IMR-90 (cell line): ENCODE measurements at regions not wholly inside any gene's neighbourhood (a gene's known extent, or its start where the extent isn't known, plus 50 kb on each side); places are given as distances from the start of the nearest gene placed in this dataset.

Experiments
- ATAC-seq: fragments of 200-7000 bp; cut with Tn5 transposase; 2 replicates; pipeline ENCODE4 v1.9.1; 2020; ENCODE audit warnings: low read depth, mild to moderate bottlenecking, moderate library complexity
- BruUV-seq: library from RNA; stranded (reverse); fragments of 400-500 nt; replicated peaks from 2 replicates; lab custom pipeline; 2021; lab: Mats Ljungman, UMichigan
- CTCF ChIA-PET: fragments of 300-600 bp; formaldehyde crosslinking; extraction: SDS; loops from one replicate; lab custom pipeline; 2021; ENCODE audit warnings: antibody characterized with exemption; lab: Yijun Ruan, JAX
- POLR2A ChIA-PET: fragments of 300-600 bp; sonication (Branson Sonifier 250); formaldehyde crosslinking; loops from one replicate; lab custom pipeline; 2022; ENCODE audit warnings: antibody characterized with exemption; ENCODE audit not compliant: unreplicated experiment; lab: Charles Lee
- DNase-seq: peaks from one replicate; pipeline ENCODE4 v3.0.0; 2013
- H2AFZ ChIP-seq: replicated peaks from 2 replicates; pipeline ENCODE3; 2013; ENCODE audit warnings: low read length, mild to moderate bottlenecking; ENCODE audit not compliant: poor library complexity
- H2AK5ac ChIP-seq: 2 replicates; pipeline ENCODE4 v1.6.1; 2013; ENCODE audit warnings: low read depth, low read length, inconsistent platforms
- H2AK9ac ChIP-seq: replicated peaks from 2 replicates; pipeline ENCODE3; 2013; ENCODE audit warnings: mild to moderate bottlenecking, low read depth, low read length, moderate library complexity; ENCODE audit not compliant: poor library complexity
- H2BK120ac ChIP-seq: 2 replicates; pipeline ENCODE4 v1.6.1; 2013; ENCODE audit warnings: low read depth, low read length, inconsistent platforms
- H2BK15ac ChIP-seq: 3 replicates; pipeline ENCODE4 v1.6.1; 2013; ENCODE audit warnings: low read depth, low read length, inconsistent platforms
- H2BK20ac ChIP-seq: 2 replicates; pipeline ENCODE4 v1.6.1; 2013; ENCODE audit warnings: low read depth, mild to moderate bottlenecking, inconsistent platforms, low read length, moderate library complexity
- H2BK5ac ChIP-seq: 2 replicates; pipeline ENCODE4 v1.6.1; 2013; ENCODE audit warnings: mild to moderate bottlenecking, low read depth, low read length, inconsistent platforms; ENCODE audit not compliant: poor library complexity, severe bottlenecking
- H3K14ac ChIP-seq: replicated peaks from 2 replicates; pipeline ENCODE4 v1.6.1; 2013; ENCODE audit warnings: low read depth, low read length, inconsistent platforms
- H3K18ac ChIP-seq: 2 replicates; pipeline ENCODE4 v1.6.1; 2013; ENCODE audit warnings: low read depth, low read length, control low read depth
- H3K23ac ChIP-seq: 2 replicates; pipeline ENCODE4 v1.6.1; 2013; ENCODE audit warnings: low read depth, low read length, inconsistent platforms
- H3K27ac ChIP-seq: 2 replicates; pipeline ENCODE4 v1.5.1; 2013; ENCODE audit warnings: mild to moderate bottlenecking, control low read depth, low read length; ENCODE audit not compliant: insufficient read depth
- H3K27me3 ChIP-seq: 2 replicates; pipeline ENCODE4 v1.6.1; 2013; ENCODE audit warnings: low read length; ENCODE audit not compliant: control insufficient read depth, insufficient read depth
- H3K36me3 ChIP-seq: 2 replicates; pipeline ENCODE4 v1.6.1; 2013; ENCODE audit warnings: low read length, mixed read lengths; ENCODE audit not compliant: control insufficient read depth, insufficient read depth
- H3K4ac ChIP-seq: 2 replicates; pipeline ENCODE4 v1.6.1; 2013; ENCODE audit warnings: low read depth, low read length, inconsistent platforms
- H3K4me1 ChIP-seq: 2 replicates; pipeline ENCODE4 v1.6.1; 2013; ENCODE audit warnings: low read length, mixed read lengths; ENCODE audit not compliant: control insufficient read depth, insufficient read depth
- H3K4me2 ChIP-seq: 2 replicates; pipeline ENCODE4 v1.6.1; 2013; ENCODE audit warnings: low read depth, mild to moderate bottlenecking, control low read depth, low read length, moderate library complexity
- H3K4me3 ChIP-seq: 2 replicates; pipeline ENCODE4 v1.5.1; 2013; ENCODE audit warnings: low read depth, mild to moderate bottlenecking, control low read depth, low read length, moderate library complexity; ENCODE audit not compliant: insufficient read depth
- H3K56ac ChIP-seq: 2 replicates; pipeline ENCODE4 v1.6.1; 2013; ENCODE audit warnings: low read length, inconsistent platforms; ENCODE audit not compliant: insufficient read depth; ENCODE audit errors: extremely low read depth
- H3K79me1 ChIP-seq, 2 experiments: 2 replicates each; pipeline ENCODE4 v1.6.1; 2013; ENCODE audit warnings: low read length in 2 of 2, inconsistent platforms in 1 of 2, low read depth in 1 of 2
- H3K9ac ChIP-seq: 2 replicates; pipeline ENCODE4 v1.6.1; 2013; ENCODE audit warnings: low read depth, low read length, control low read depth
- H3K9me1 ChIP-seq: 2 replicates; pipeline ENCODE4 v1.6.1; 2013; ENCODE audit warnings: low read length, inconsistent platforms; ENCODE audit not compliant: insufficient read depth
- H3K9me3 ChIP-seq: 2 replicates; pipeline ENCODE4 v1.6.1; 2013; ENCODE audit warnings: low read length; ENCODE audit not compliant: control insufficient read depth, insufficient read depth
- H4K20me1 ChIP-seq: 2 replicates; pipeline ENCODE4 v1.6.1; 2013; ENCODE audit warnings: low read length, inconsistent platforms; ENCODE audit not compliant: insufficient read depth
- H4K5ac ChIP-seq: 2 replicates; pipeline ENCODE4 v1.6.1; 2013; ENCODE audit warnings: mild to moderate bottlenecking, low read depth, low read length, control low read depth
- H4K8ac ChIP-seq, 2 experiments: 2 replicates each; pipeline ENCODE4 v1.6.1; 2013; ENCODE audit warnings: low read depth in 2 of 2, low read length in 2 of 2, control low read depth in 1 of 2, inconsistent platforms in 1 of 2
- H4K91ac ChIP-seq: 2 replicates; pipeline ENCODE4 v1.6.1; 2013; ENCODE audit warnings: low read depth, low read length, inconsistent platforms; ENCODE audit not compliant: insufficient read depth
- BHLHE40 ChIP-seq: fragments of 150-350 bp; IDR thresholded peaks from 2 replicates; pipeline ENCODE4 v1.6.1; 2016; ENCODE audit warnings: mild to moderate bottlenecking, low read depth, low read length
- CEBPB ChIP-seq: IDR thresholded peaks from 2 replicates; pipeline ENCODE4 v1.6.1; 2012; ENCODE audit warnings: low read depth, low read length, improper control_type of control experiment
- CHD1 ChIP-seq: IDR thresholded peaks from 2 replicates; pipeline ENCODE4 v1.6.1; 2012; ENCODE audit warnings: low read depth, low read length, improper control_type of control experiment
- CTCF ChIP-seq: conservative IDR thresholded peaks from 2 replicates; pipeline ENCODE4 v1.5.1; 2012; ENCODE audit warnings: mild to moderate bottlenecking, low read depth, low read length, improper control_type of control experiment
- ELK1 ChIP-seq: fragments of 150-350 bp; IDR thresholded peaks from 2 replicates; pipeline ENCODE4 v1.6.1; 2016; ENCODE audit warnings: low read depth, mild to moderate bottlenecking, low read length, moderate library complexity, borderline replicate concordance
- FOS ChIP-seq: fragments of 150-350 bp; IDR thresholded peaks from 2 replicates; pipeline ENCODE4 v1.6.1; 2016; ENCODE audit warnings: low read depth, low read length
- MAFK ChIP-seq: IDR thresholded peaks from 2 replicates; pipeline ENCODE4 v1.6.1; 2012; ENCODE audit warnings: low read depth, low read length, improper control_type of control experiment
- MAZ ChIP-seq: IDR thresholded peaks from 2 replicates; pipeline ENCODE4 v1.6.1; 2012; ENCODE audit warnings: low read depth, mild to moderate bottlenecking, low read length, improper control_type of control experiment, moderate library complexity, borderline replicate concordance
- MXI1 ChIP-seq: IDR thresholded peaks from 2 replicates; pipeline ENCODE4 v1.6.1; 2012; ENCODE audit warnings: low read depth, mild to moderate bottlenecking, low read length, moderate library complexity, borderline replicate concordance
- NFE2L2 ChIP-seq: fragments of 150-350 bp; IDR thresholded peaks from 2 replicates; pipeline ENCODE4 v1.6.1; 2016; ENCODE audit warnings: low read depth, mild to moderate bottlenecking, low read length
- POLR2A ChIP-seq: IDR thresholded peaks from 2 replicates; pipeline ENCODE4 v1.6.1; 2012; ENCODE audit warnings: mild to moderate bottlenecking, low read depth, low read length
- RCOR1 ChIP-seq: IDR thresholded peaks from 2 replicates; pipeline ENCODE4 v1.6.1; 2012; ENCODE audit warnings: mild to moderate bottlenecking, low read length, improper control_type of control experiment; ENCODE audit not compliant: insufficient replicate concordance
- SMC3 ChIP-seq: fragments of 150-350 bp; IDR thresholded peaks from 2 replicates; pipeline ENCODE4 v1.6.1; 2016; ENCODE audit warnings: low read depth, mild to moderate bottlenecking, antibody characterized with exemption, low read length, moderate library complexity
- USF2 ChIP-seq: fragments of 150-350 bp; IDR thresholded peaks from 2 replicates; pipeline ENCODE4 v1.6.1; 2017; ENCODE audit warnings: mild to moderate bottlenecking, antibody characterized with exemption, low read length, low read depth
- WGBS, 2 experiments: methylation state at CpG; one replicate each; pipeline versions ENCODE4 v1.1.5 to v1.1.7; 2013; ENCODE audit warnings: missing lambda C conversion rate in 2 of 2; ENCODE audit not compliant: insufficient read length in 1 of 2; ENCODE audit errors: extremely low coverage in 2 of 2; 5-methylcytosine and 5-hydroxymethylcytosine counted together
- dilution Hi-C: fragments of 300-500 bp; cut with HindIII; formaldehyde crosslinking; loops from one replicate; pipeline ENCODE4 v1.14.3; 2018; ENCODE audit warnings: low sequenced_read_pairs; ENCODE audit not compliant: unreplicated experiment
- in situ Hi-C: fragments of 300-500 bp; cut with MboI; formaldehyde crosslinking; loops from 3 replicates; pipeline ENCODE4 v1.14.3; 2019; ENCODE audit warnings: low sequenced_read_pairs, inconsistent platforms, mixed read lengths
- intact Hi-C: fragments of 100-400 bp; cut with micrococcal nuclease; formaldehyde crosslinking; loops from 2 replicates; pipeline ENCODE4 v1.10.0; 2022

- DNase-seq (peak; percentile 82), ATAC-seq (peak; percentile 66)
- Histone ChIP-seq H3K23ac (no peak overlapping the region), H4K91ac (no peak overlapping the region), H3K36me3 (no peaks in the 10 kb centered on the region), H2BK5ac (no peak overlapping the region), H3K18ac (no peak overlapping the region), H2AFZ (no peak overlapping the region), H2BK20ac (no peak overlapping the region), H3K9me1 (no peaks in the 10 kb centered on the region), H3K79me1 (no peaks in the 10 kb centered on the region), H4K8ac (no peak overlapping the region), H4K5ac (no peak overlapping the region), H2AK5ac (no peak overlapping the region), H3K4me3 (no peak overlapping the region), H2BK120ac (no peak overlapping the region), H3K14ac (no peak overlapping the region), H4K20me1 (peaks cover 4% of the 10 kb centered on the region; the same call in 1 of the 2 replicates), H3K9ac (no peak overlapping the region), H3K4ac (no peak overlapping the region), H3K4me1 (no peaks in the 10 kb centered on the region), H3K9me3 (peaks cover 6% of the 10 kb centered on the region), H3K56ac (no peak overlapping the region), H3K27me3 (peaks cover 64% of the 10 kb centered on the region), H3K4me2 (no peak overlapping the region), H2AK9ac (no peak overlapping the region), H3K27ac (no peak overlapping the region), H2BK15ac (no peak overlapping the region)
- dilution Hi-C loops (no loop called here), intact Hi-C loops (no loop called here), in situ Hi-C loops (no loop called here)
- BruUV-seq = no TSS peak
- no CpG with 5 or more reads among the region's 3 CpGs for WGBS, 2 experiments
- no peak for TF ChIP-seq FOS
- TF ChIP-seq USF2 = peak; percentile 80
- no peak for TF ChIP-seq MAZ
- TF ChIP-seq MXI1 = no peak
- no peak for TF ChIP-seq SMC3
- no peak for TF ChIP-seq ELK1
- TF ChIP-seq CHD1 = no peak
- TF ChIP-seq RCOR1 = no peak
- no peak for TF ChIP-seq NFE2L2
- no peak for TF ChIP-seq CTCF
- no peak for TF ChIP-seq POLR2A
- TF ChIP-seq BHLHE40 = peak; percentile 80
- no peak for TF ChIP-seq CEBPB
- no peak for TF ChIP-seq MAFK
- ChIA-PET CTCF (no interaction called here), POLR2A (no interaction called here)
Observed at GRCh38 chr21:38645282-38645681, 147.0 kb upstream of the ERG start.
